Stimulated activated naive B cell treated with anti-CD40 and anti-IgM and Interleukin-4, amounts not matched to agents 10 μg/mL and 1 μg/mL and 100 μg/mL, for 72 hours (primary cell): ENCODE measurements at regions not wholly inside any gene's neighbourhood (a gene's known extent, or its start where the extent isn't known, plus 50 kb on each side); places are given as distances from the start of the nearest gene placed in this dataset.
"Not testable (repeated sequence)": the region's sequence is repeated elsewhere in the genome, so short reads cannot be mapped to it uniquely, and the experiment has no call there.

Source experiments
- ATAC-seq, 2 donors: fragments of 150-1000 bp; cut with Tn5 transposase; replicated peaks; 2 replicates each; pipeline ENCODE4 v1.10.0; 2021; ENCODE audit warnings: moderate library complexity in 1 of 2
- DNase-seq: peaks from one replicate; pipeline ENCODE4 v3.0.0; 2021
- H3K27ac Mint-ChIP-seq: one replicate; pipeline ENCODE4 v1.8.0; 2022; ENCODE audit warnings: mild to moderate bottlenecking, mixed read lengths
- H3K27me3 Mint-ChIP-seq, 2 donors: one replicate each; pipeline ENCODE4 v1.8.0; 2022; ENCODE audit warnings: mixed read lengths in 2 of 2
- H3K36me3 Mint-ChIP-seq, 2 donors: one replicate each; pipeline ENCODE4 v1.8.0; 2022; ENCODE audit warnings: mixed read lengths in 2 of 2, mild to moderate bottlenecking in 1 of 2
- H3K4me1 Mint-ChIP-seq, 2 donors: one replicate each; pipeline ENCODE4 v1.8.0; 2022; ENCODE audit warnings: mixed read lengths in 2 of 2, mild to moderate bottlenecking in 1 of 2
- H3K4me3 Mint-ChIP-seq, 2 donors: one replicate each; pipeline ENCODE4 v1.8.0; 2022; ENCODE audit warnings: mild to moderate bottlenecking in 2 of 2, mixed read lengths in 2 of 2, moderate library complexity in 1 of 2
- H3K9me3 Mint-ChIP-seq, 2 donors: one replicate each; pipeline ENCODE4 v1.8.0; 2022; ENCODE audit warnings: mixed read lengths in 2 of 2, mild to moderate bottlenecking in 1 of 2

- H3K9me3 Mint-ChIP-seq = no peaks in the 10 kb centered on the region
- no peaks in the 10 kb centered on the region for H3K36me3 Mint-ChIP-seq
- no peaks in the 10 kb centered on the region for H3K4me1 Mint-ChIP-seq
- no peak overlapping the region for H3K4me3 Mint-ChIP-seq
- DNase-seq (no peak), ATAC-seq (no peak)
- H3K27me3 Mint-ChIP-seq = no peaks in the 10 kb centered on the region
- H3K27ac Mint-ChIP-seq = no peak overlapping the region
Measured at GRCh38 chr2:167726788-167727187, 520.6 kb downstream of the STK39 start.

- DNase-seq (no peak), ATAC-seq (no peak)
- no peaks in the 10 kb centered on the region for H3K9me3 Mint-ChIP-seq
- no peak overlapping the region for H3K27ac Mint-ChIP-seq
- H3K4me3 Mint-ChIP-seq = no peak overlapping the region
- no peaks in the 10 kb centered on the region for H3K4me1 Mint-ChIP-seq
- no peaks in the 10 kb centered on the region for H3K27me3 Mint-ChIP-seq
- no peaks in the 10 kb centered on the region for H3K36me3 Mint-ChIP-seq
Measured at GRCh38 chr2:167721593-167721992, 525.8 kb downstream of the STK39 start.

GRCh38 chr2:167719410-167719809 lies 528.0 kb downstream of the STK39 start:
- no peaks in the 10 kb centered on the region for H3K4me1 Mint-ChIP-seq
- H3K36me3 Mint-ChIP-seq = no peaks in the 10 kb centered on the region
- no peaks in the 10 kb centered on the region for H3K27me3 Mint-ChIP-seq
- H3K27ac Mint-ChIP-seq = no peak overlapping the region
- H3K9me3 Mint-ChIP-seq = peaks cover 0 to 2% of the 10 kb centered on the region in 2 donors
- H3K4me3 Mint-ChIP-seq = no peak overlapping the region
- ATAC-seq (no peak), DNase-seq (no peak)

- Mint-ChIP-seq H3K4me3 (no peak overlapping the region), H3K4me1 (no peaks in the 10 kb centered on the region), H3K27me3 (no peaks in the 10 kb centered on the region), H3K27ac (no peak overlapping the region), H3K9me3 (peaks cover 0 to 2% of the 10 kb centered on the region in 2 donors), H3K36me3 (no peaks in the 10 kb centered on the region)
- DNase-seq = no peak
- ATAC-seq = no peak
Measured at GRCh38 chr2:167718560-167718959, 528.8 kb downstream of the STK39 start.

GRCh38 chr2:167715932-167716331 lies 531.5 kb downstream of the STK39 start:
- Mint-ChIP-seq H3K27ac (no peak overlapping the region), H3K4me3 (no peak overlapping the region), H3K36me3 (no peaks in the 10 kb centered on the region), H3K27me3 (no peaks in the 10 kb centered on the region), H3K4me1 (no peaks in the 10 kb centered on the region), H3K9me3 (peaks cover 0 to 2% of the 10 kb centered on the region in 2 donors)
- DNase-seq (no peak), ATAC-seq (no peak)

- not testable (repeated sequence) for H3K9me3 Mint-ChIP-seq, H3K27ac Mint-ChIP-seq, DNase-seq, ATAC-seq, H3K4me3 Mint-ChIP-seq, H3K4me1 Mint-ChIP-seq, H3K27me3 Mint-ChIP-seq, H3K36me3 Mint-ChIP-seq
Measured at GRCh38 chr2:167715498-167715897, 531.9 kb downstream of the STK39 start.

GRCh38 chr2:167712275-167712674 lies 535.1 kb downstream of the STK39 start:
- H3K27me3 Mint-ChIP-seq = no peaks in the 10 kb centered on the region
- peaks cover 0 to 2% of the 10 kb centered on the region in 2 donors for H3K9me3 Mint-ChIP-seq
- no peak overlapping the region for H3K4me3 Mint-ChIP-seq
- DNase-seq (no peak), ATAC-seq (no peak)
- no peaks in the 10 kb centered on the region for H3K4me1 Mint-ChIP-seq
- H3K36me3 Mint-ChIP-seq = no peaks in the 10 kb centered on the region
- H3K27ac Mint-ChIP-seq = no peak overlapping the region

GRCh38 chr2:167708998-167709397 lies 538.4 kb downstream of the STK39 start:
- Mint-ChIP-seq H3K27ac (no peak overlapping the region), H3K4me1 (no peaks in the 10 kb centered on the region), H3K9me3 (no peaks in the 10 kb centered on the region), H3K27me3 (no peaks in the 10 kb centered on the region), H3K4me3 (no peak overlapping the region), H3K36me3 (no peaks in the 10 kb centered on the region)
- ATAC-seq (no peak), DNase-seq (no peak)

- no peaks in the 10 kb centered on the region for H3K4me1 Mint-ChIP-seq
- H3K9me3 Mint-ChIP-seq = no peaks in the 10 kb centered on the region
- H3K4me3 Mint-ChIP-seq = no peak overlapping the region
- H3K27ac Mint-ChIP-seq = no peak overlapping the region
- DNase-seq = no peak
- H3K27me3 Mint-ChIP-seq = no peaks in the 10 kb centered on the region
- ATAC-seq = no peak
- H3K36me3 Mint-ChIP-seq = no peaks in the 10 kb centered on the region
Measured at GRCh38 chr2:167706800-167707199, 540.6 kb downstream of the STK39 start.

GRCh38 chr2:167703441-167703840 lies 544.0 kb downstream of the STK39 start:
- DNase-seq (no peak), ATAC-seq (no peak)
- Mint-ChIP-seq H3K9me3 (no peaks in the 10 kb centered on the region), H3K36me3 (no peaks in the 10 kb centered on the region), H3K4me1 (no peaks in the 10 kb centered on the region), H3K27ac (no peak overlapping the region), H3K4me3 (no peak overlapping the region), H3K27me3 (no peaks in the 10 kb centered on the region)

GRCh38 chr2:167702227-167702626 lies 545.2 kb downstream of the STK39 start:
- H3K4me3 Mint-ChIP-seq = no peak overlapping the region
- no peak for DNase-seq
- ATAC-seq = no peak
- no peaks in the 10 kb centered on the region for H3K9me3 Mint-ChIP-seq
- no peaks in the 10 kb centered on the region for H3K36me3 Mint-ChIP-seq
- H3K27me3 Mint-ChIP-seq = no peaks in the 10 kb centered on the region
- no peaks in the 10 kb centered on the region for H3K4me1 Mint-ChIP-seq
- H3K27ac Mint-ChIP-seq = no peak overlapping the region

- no peaks in the 10 kb centered on the region for H3K4me1 Mint-ChIP-seq
- H3K27ac Mint-ChIP-seq = no peak overlapping the region
- no peak overlapping the region for H3K4me3 Mint-ChIP-seq
- ATAC-seq (no peak), DNase-seq (no peak)
- no peaks in the 10 kb centered on the region for H3K27me3 Mint-ChIP-seq
- H3K9me3 Mint-ChIP-seq = no peaks in the 10 kb centered on the region
- no peaks in the 10 kb centered on the region for H3K36me3 Mint-ChIP-seq
Measured at GRCh38 chr2:167701651-167702050, 545.7 kb downstream of the STK39 start.

GRCh38 chr2:167697948-167698347 lies 549.4 kb downstream of the STK39 start:
- no peak for DNase-seq
- Mint-ChIP-seq H3K27me3 (no peaks in the 10 kb centered on the region), H3K4me1 (no peaks in the 10 kb centered on the region), H3K27ac (no peak overlapping the region), H3K9me3 (no peaks in the 10 kb centered on the region), H3K36me3 (no peaks in the 10 kb centered on the region), H3K4me3 (no peak overlapping the region)
- ATAC-seq = no peak

- Mint-ChIP-seq H3K27ac (no peak overlapping the region), H3K4me1 (no peaks in the 10 kb centered on the region), H3K4me3 (no peak overlapping the region), H3K9me3 (no peaks in the 10 kb centered on the region), H3K27me3 (no peaks in the 10 kb centered on the region), H3K36me3 (no peaks in the 10 kb centered on the region)
- DNase-seq = no peak
- ATAC-seq = no peak
Measured at GRCh38 chr2:167697194-167697593, 550.2 kb downstream of the STK39 start.

- no peak overlapping the region for H3K27ac Mint-ChIP-seq
- H3K36me3 Mint-ChIP-seq = no peaks in the 10 kb centered on the region
- DNase-seq (no peak), ATAC-seq (no peak)
- no peaks in the 10 kb centered on the region for H3K27me3 Mint-ChIP-seq
- no peaks in the 10 kb centered on the region for H3K9me3 Mint-ChIP-seq
- no peak overlapping the region for H3K4me3 Mint-ChIP-seq
- no peaks in the 10 kb centered on the region for H3K4me1 Mint-ChIP-seq
Measured at GRCh38 chr2:167692936-167693335, 554.5 kb downstream of the STK39 start.

GRCh38 chr2:167692191-167692590 lies 555.2 kb downstream of the STK39 start:
- no peaks in the 10 kb centered on the region for H3K4me1 Mint-ChIP-seq
- no peaks in the 10 kb centered on the region for H3K27me3 Mint-ChIP-seq
- no peak overlapping the region for H3K4me3 Mint-ChIP-seq
- H3K9me3 Mint-ChIP-seq = no peaks in the 10 kb centered on the region
- no peaks in the 10 kb centered on the region for H3K36me3 Mint-ChIP-seq
- DNase-seq (no peak), ATAC-seq (no peak)
- no peak overlapping the region for H3K27ac Mint-ChIP-seq
